Sciatic nerve (tissue), 2 donors: ENCODE measurements at regions not wholly inside any gene's neighbourhood (a gene's known extent, or its start where the extent isn't known, plus 50 kb on each side); places are given as distances from the start of the nearest gene placed in this dataset.

Experiments used
- ATAC-seq: fragments of 200-7000 bp; cut with Tn5 transposase; one replicate; pipeline ENCODE4 v1.9.1; 2020; ENCODE audit warnings: mild to moderate bottlenecking, moderate library complexity
- DNase-seq: peaks from one replicate; pipeline ENCODE4 v3.0.0-alpha.2; 2020; ENCODE audit warnings: low spot score
- intact Hi-C: fragments of 100-400 bp; cut with DNase I; formaldehyde crosslinking; loops from one replicate; pipeline ENCODE4 v1.14.2; 2022
- donor health status: DM: no; HTN: no; CAD: no.
- donor health status: DM: no; HTN: no; CAD: no.

DNA sequence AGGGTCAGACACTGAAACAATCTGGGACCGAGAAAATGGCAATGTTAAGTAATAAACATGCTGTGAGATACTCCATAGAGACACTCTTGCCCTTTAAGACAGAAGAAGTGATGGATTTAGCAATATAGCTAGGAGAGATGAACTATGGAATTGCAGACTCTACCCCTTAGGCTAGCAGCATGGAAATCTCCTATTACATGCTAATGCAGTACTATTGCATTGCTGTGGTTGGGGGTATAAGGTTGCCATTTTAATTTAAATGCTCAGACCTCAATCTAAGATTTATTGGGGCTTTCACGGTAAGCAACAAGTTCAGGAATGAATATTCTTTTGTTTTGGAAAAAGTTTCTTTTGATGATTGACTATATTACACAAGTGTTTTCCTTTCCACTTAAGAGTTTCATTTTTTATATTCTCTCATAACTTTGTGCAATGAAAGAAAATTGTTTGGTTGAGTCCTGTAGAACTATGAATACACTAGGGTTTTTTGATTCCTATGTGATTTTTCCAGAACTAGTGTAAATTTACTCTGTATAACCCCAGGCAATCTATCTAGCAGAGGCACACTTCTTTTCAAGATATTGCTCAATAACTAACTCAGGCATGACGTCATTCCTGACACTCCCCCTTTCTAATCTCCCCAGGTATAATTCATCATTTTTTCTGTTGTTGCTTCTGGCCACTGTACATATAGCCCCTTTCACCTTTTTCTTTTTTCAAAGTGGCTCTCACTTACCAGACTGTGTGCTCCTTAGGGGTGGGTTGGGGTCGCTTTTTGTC lies 394.7 kb upstream of the KLF12 start:
- intact Hi-C loops, result no loop called here
- ATAC-seq (no peak), DNase-seq (no peak)

GRCh38 chr13:74523057-74523456 lies 388.9 kb upstream of the KLF12 start:
- intact Hi-C loops, result no loop called here

GRCh38 chr13:74511523-74511922 lies 377.3 kb upstream of the KLF12 start:
- ATAC-seq (no peak), DNase-seq (no peak)
- intact Hi-C loops, result no loop called here

More at GRCh38 chr13:74523057-74523456, 388.9 kb upstream of the KLF12 start:
- DNase-seq (no peak), ATAC-seq (no peak)

DNA sequence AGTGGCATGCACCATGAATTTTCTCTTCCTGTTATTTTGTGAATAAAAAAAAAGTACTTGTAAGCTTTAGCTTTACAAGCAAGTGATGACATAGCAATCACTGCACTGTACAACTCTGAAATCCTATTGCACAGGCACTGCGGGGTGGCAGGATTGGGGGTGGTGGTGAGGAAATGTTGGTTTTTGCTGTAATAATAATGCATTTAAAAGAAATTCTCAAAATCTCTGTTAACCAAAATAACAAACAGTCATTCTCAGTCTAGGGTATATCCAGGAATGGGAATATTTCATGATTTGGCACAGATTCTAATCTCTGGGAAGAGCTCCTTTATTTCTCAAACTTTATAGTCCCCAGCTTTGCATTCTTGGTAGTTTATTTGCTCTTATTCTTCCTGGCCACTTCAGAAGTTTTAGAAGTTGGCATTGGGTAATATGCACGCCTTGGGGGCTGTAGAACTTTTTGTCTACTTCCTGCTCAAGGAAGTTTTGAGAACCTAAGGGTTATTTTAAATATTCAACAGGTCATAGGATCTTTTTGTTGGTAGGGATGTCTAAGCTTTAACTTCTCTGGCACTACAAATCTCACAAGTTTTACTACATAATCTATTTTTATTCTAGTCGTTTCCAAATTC lies 353.0 kb upstream of the KLF12 start:
- ATAC-seq (no peak), DNase-seq (no peak)
- intact Hi-C loops, result no loop called here

DNA sequence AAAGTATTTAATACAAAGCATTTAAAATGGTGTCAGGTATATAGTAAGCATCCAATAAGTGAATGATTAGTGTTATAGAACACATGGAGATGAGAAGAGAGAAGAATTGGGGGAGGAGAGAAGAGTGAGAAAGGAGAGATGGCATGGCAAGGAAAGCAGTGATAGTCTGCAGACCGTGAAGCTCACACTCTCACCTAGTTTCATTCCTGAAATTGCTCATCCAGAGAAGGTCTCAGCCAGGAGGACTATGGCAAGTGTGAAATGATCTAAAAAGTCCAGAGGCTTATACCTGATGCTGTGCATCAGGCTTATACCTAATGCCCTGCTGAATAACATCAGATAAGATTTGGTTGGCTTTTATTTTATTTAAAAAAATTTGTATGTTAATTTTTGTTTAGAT lies 351.6 kb upstream of the KLF12 start:
- no peak for DNase-seq
- ATAC-seq, result no peak
- intact Hi-C loops, result no loop called here

- intact Hi-C loops, result no loop called here
- DNase-seq (no peak), ATAC-seq (no peak)
Observed at GRCh38 chr13:74479124-74479523, 344.9 kb upstream of the KLF12 start.

DNA sequence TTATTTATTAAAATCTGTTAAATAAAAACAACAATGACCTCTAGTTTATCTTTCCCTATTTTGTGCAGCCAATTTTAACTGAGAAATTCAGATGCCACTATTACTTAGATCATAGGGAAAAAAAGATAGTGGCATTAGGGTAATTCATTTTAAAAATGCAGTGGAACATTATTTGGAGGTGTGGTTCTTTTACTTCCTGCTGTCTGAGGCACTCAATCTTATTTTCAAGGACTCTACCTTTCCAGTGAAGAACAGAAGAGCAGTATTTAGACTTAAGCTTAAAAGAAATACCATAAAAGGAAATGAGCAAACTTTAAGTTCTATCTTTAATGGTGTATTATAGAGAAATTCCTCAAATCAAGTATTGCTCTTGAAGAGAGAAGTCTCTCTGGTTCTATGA lies 342.6 kb upstream of the KLF12 start:
- DNase-seq, result no peak
- no peak for ATAC-seq
- intact Hi-C loops, result no loop called here

GRCh38 chr13:74476365-74476764 lies 342.2 kb upstream of the KLF12 start:
- intact Hi-C loops, result no loop called here
- ATAC-seq, result no peak

GRCh38 chr13:74466864-74467263 lies 332.7 kb upstream of the KLF12 start:
- DNase-seq (no peak), ATAC-seq (no peak)
- intact Hi-C loops, result no loop called here

More at GRCh38 chr13:74476365-74476764, 342.2 kb upstream of the KLF12 start:
- DNase-seq, result no peak

GRCh38 chr13:74466020-74466419 lies 331.8 kb upstream of the KLF12 start:
- intact Hi-C loops, result no loop called here
- ATAC-seq (no peak), DNase-seq (no peak)

DNA sequence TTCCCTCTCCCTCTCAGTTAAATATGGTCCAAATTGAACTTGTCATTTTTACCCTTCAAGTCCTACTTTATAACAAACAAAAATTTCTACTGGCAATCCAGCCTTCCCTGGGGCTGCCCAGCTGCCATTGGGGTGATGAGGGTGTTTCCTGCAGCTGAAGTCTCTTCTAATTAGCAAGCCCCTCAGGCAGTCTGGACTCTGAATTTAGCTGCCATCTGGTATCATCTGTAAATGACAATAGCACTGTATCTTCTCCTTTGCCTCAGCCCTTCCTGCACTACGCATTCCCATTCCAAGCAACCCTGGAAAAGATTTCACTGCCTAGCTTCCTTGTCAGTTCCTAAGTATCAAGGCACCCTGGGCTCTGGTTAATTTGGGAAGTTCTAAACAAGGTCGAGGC lies 331.1 kb upstream of the KLF12 start:
- no peak for DNase-seq
- intact Hi-C loops, result no loop called here
- no peak for ATAC-seq

- peak; percentile 67 for ATAC-seq
- DNase-seq, result no peak
- intact Hi-C loops, result no loop called here
Observed at GRCh38 chr13:74464670-74465069, 330.5 kb upstream of the KLF12 start.

DNA sequence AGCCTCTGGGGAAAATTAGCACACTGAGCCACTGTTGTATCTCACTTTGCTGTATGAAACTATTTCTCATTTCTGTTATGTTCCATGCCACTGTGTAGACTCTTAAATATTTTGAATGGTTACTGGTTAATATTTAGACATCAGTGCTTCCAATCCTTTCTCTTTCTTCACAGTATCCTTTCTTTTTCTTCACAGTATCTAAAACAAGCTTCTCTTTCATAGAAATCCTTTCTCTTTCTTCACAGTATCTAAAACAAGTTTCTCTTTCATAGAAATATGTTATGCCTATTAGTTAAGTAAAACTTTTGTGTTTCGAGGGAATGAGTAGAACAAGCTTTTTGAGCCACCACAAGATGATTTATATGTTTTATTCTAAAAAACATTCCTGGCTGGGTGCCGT lies 326.8 kb upstream of the KLF12 start:
- intact Hi-C loops, result no loop called here
- DNase-seq, result no peak
- ATAC-seq, result no peak

GRCh38 chr13:74452881-74453280 lies 318.7 kb upstream of the KLF12 start:
- intact Hi-C loops, result no loop called here
- no peak for ATAC-seq
- no peak for DNase-seq

GRCh38 chr13:74452176-74452575 lies 318.0 kb upstream of the KLF12 start:
- intact Hi-C loops, result no loop called here
- DNase-seq (no peak), ATAC-seq (no peak)

DNA sequence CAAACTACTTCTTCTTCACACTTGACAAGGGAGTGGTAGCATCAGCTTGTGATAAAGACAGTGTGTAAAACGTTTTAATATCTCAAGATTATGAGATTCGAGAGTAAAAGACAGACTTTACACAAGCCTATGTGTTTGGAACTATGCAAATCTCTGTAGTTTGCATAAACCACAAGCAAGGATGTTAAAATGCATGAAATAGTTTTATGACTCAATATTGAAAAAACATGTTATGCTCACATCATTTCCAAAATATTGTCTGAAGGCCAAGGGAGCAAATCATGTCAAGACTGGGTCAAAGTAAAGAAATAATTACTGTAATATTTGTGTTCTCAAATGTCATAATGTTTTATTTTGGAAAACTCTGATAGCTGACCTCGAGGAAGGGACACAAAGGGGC lies 316.8 kb upstream of the KLF12 start:
- DNase-seq (no peak), ATAC-seq (no peak)
- intact Hi-C loops, result no loop called here

DNA sequence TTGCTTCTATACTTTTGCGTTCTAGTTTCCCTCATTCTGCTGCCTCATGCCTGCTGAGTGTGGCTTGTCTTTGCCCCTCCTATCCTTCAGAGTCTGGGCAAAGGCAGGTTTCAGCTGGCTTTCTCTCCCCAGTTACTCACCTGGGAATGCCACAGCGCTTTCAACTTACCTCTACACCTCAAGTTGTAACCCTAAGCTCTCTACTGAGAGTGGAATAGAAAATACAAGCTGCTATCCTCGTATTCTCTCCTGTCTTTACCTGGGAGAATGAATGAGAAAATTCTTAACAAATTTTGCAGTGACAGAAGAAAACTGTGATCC lies 316.3 kb upstream of the KLF12 start:
- ATAC-seq (no peak), DNase-seq (no peak)
- intact Hi-C loops, result no loop called here

GRCh38 chr13:74449811-74450524 lies 315.8 kb upstream of the KLF12 start:
- intact Hi-C loops, result no loop called here
- no peak for DNase-seq
- peak; percentile 30 for ATAC-seq

- ATAC-seq (no peak), DNase-seq (no peak)
Observed at GRCh38 chr13:74444864-74445479, 310.8 kb upstream of the KLF12 start.

GRCh38 chr13:74444161-74444571 lies 310.0 kb upstream of the KLF12 start:
- intact Hi-C loops, result no loop called here
- no peak for ATAC-seq
- no peak for DNase-seq

More at GRCh38 chr13:74444864-74445479, 310.8 kb upstream of the KLF12 start:
- intact Hi-C loops, result no loop called here
